ENCODE measurements at regions not wholly inside any gene's neighbourhood (a gene's known extent, or its start where the extent isn't known, plus 50 kb on each side); places are given as distances from the start of the nearest gene placed in this dataset.

- H3K4me3 ChIP-seq (ENCODE audit: low read depth, low read length), result no peak overlapping the region
- no peak for TF ChIP-seq CTCF (IDR thresholded peaks at IDR 0.05; ENCODE audit: insufficient read depth, low read depth, low read length)
- no peak for DNase-seq (ENCODE audit: low read depth)
Measured at GRCh38 chr6:126820634-126821033, 297.8 kb upstream of the RSPO3 start.

- no peak overlapping the region for H3K4me3 ChIP-seq (ENCODE audit: low read depth, low read length)
- DNase-seq (ENCODE audit: low read depth), result no peak
- TF ChIP-seq CTCF (IDR thresholded peaks at IDR 0.05; ENCODE audit: insufficient read depth, low read depth, low read length), result no peak
Measured at GRCh38 chr6:126821706-126822105, 296.8 kb upstream of the RSPO3 start.

- no peak for TF ChIP-seq CTCF (IDR thresholded peaks at IDR 0.05; ENCODE audit: insufficient read depth, low read depth, low read length)
- no peak for DNase-seq (ENCODE audit: low read depth)
- H3K4me3 ChIP-seq (ENCODE audit: low read depth, low read length), result no peak overlapping the region
Measured at GRCh38 chr6:126824226-126824625, 294.2 kb upstream of the RSPO3 start.

- H3K4me3 ChIP-seq (ENCODE audit: low read depth, low read length), result no peak overlapping the region
- no peak for DNase-seq (ENCODE audit: low read depth)
- no peak for TF ChIP-seq CTCF (IDR thresholded peaks at IDR 0.05; ENCODE audit: insufficient read depth, low read depth, low read length)
Measured at GRCh38 chr6:126824815-126825214, 293.7 kb upstream of the RSPO3 start.

- TF ChIP-seq CTCF (IDR thresholded peaks at IDR 0.05; ENCODE audit: insufficient read depth, low read depth, low read length), result no peak
- H3K4me3 ChIP-seq (ENCODE audit: low read depth, low read length), result no peak overlapping the region
- DNase-seq (ENCODE audit: low read depth), result no peak
Measured at GRCh38 chr6:126826166-126826714, 292.2 kb upstream of the RSPO3 start.

- H3K4me3 ChIP-seq (ENCODE audit: low read depth, low read length), result no peak overlapping the region
- peak; percentile 3 for DNase-seq (ENCODE audit: low read depth)
Measured at GRCh38 chr6:126831461-126831860, 287.0 kb upstream of the RSPO3 start.

More at GRCh38 chr6:126831461-126831860, 287.0 kb upstream of the RSPO3 start:
- no peak for TF ChIP-seq CTCF (IDR thresholded peaks at IDR 0.05; ENCODE audit: insufficient read depth, low read depth, low read length)
